HCT116 (cell line): ENCODE measurements at regions not wholly inside any gene's neighbourhood (a gene's known extent, or its start where the extent isn't known, plus 50 kb on each side); places are given as distances from the start of the nearest gene placed in this dataset.

Experiments used
- ATAC-seq: fragments of 200-7000 bp; cut with Tn5 transposase; 2 replicates; pipeline ENCODE4 v1.9.1; 2020; ENCODE audit warnings: mild to moderate bottlenecking, moderate library complexity
- BruUV-seq: library from RNA; stranded (reverse); fragments of 400-500 nt; replicated peaks from 2 replicates; lab custom pipeline; 2021; lab: Mats Ljungman, UMichigan
- CTCF ChIA-PET: fragments of 300-600 bp; sonication (Branson Sonifier 250); formaldehyde crosslinking; loops from one replicate; lab custom pipeline; 2021; ENCODE audit warnings: antibody characterized with exemption; lab: Charles Lee
- POLR2A ChIA-PET: fragments of 300-600, 350-600 bp; sonication (Branson Sonifier 250); formaldehyde crosslinking; loops from one replicate; lab custom pipeline; 2021; ENCODE audit warnings: antibody characterized with exemption; lab: Charles Lee
- RAD21 ChIA-PET, 2 experiments: fragments of 300-600 bp; sonication (Branson Sonifier 250); formaldehyde crosslinking; loops; one replicate each; lab custom pipeline; 2023; ENCODE audit warnings: low total read pairs in 2 of 2; ENCODE audit not compliant: uncharacterized antibody in 2 of 2, unreplicated experiment in 2 of 2, low non-redundant PET in 1 of 2; lab: Charles Lee
- DNase-seq: peaks from one replicate; pipeline ENCODE4 v3.0.0-alpha.2; 2010; ENCODE audit warnings: low read depth, low spot score
- H2AFZ ChIP-seq: fragments of 200-600 bp; shearing (Covaris generic), sonication (generic); 2 replicates; pipeline ENCODE4 v1.6.1; 2017; ENCODE audit warnings: low read depth, mixed run types, mixed read lengths, antibody characterized with exemption, low read length; ENCODE audit not compliant: poor library complexity, severe bottlenecking
- H3K27ac ChIP-seq: 2 replicates; pipeline ENCODE4 v1.5.1; 2012; ENCODE audit warnings: low read depth, low read length
- H3K27me3 ChIP-seq: fragments of 200-600 bp; sonication (generic); 2 replicates; pipeline ENCODE4 v1.6.1; 2016; ENCODE audit warnings: mixed run types, low read length, mixed read lengths; ENCODE audit not compliant: insufficient read depth
- H3K36me3 ChIP-seq, 2 experiments: fragments of 200-500 bp in 1 of 2; fragments of 200-600 bp in 1 of 2; sonication (Bioruptor generic) in 1 of 2; sonication (generic) in 1 of 2; 2 replicates each; pipeline versions ENCODE4 v1.5.1 to v1.6.1; 2014 to 2016; ENCODE audit warnings: low read length in 2 of 2, inconsistent platforms in 1 of 2, mixed read lengths in 1 of 2, mixed run types in 1 of 2; ENCODE audit not compliant: insufficient read depth in 2 of 2, control insufficient read depth in 1 of 2
- H3K4me1 ChIP-seq, 2 experiments: fragments of 200-600 bp in 1 of 2; sonication (generic) in 1 of 2; 2 replicates each; pipeline versions ENCODE4 v1.5.1 to v1.6.1; 2012 to 2017; ENCODE audit warnings: low read length in 2 of 2, inconsistent platforms in 1 of 2, mild to moderate bottlenecking in 1 of 2, mixed read lengths in 1 of 2, mixed run types in 1 of 2, moderate library complexity in 1 of 2; ENCODE audit not compliant: insufficient read depth in 2 of 2, control insufficient read depth in 1 of 2
- H3K4me2 ChIP-seq: fragments of 200-600 bp; sonication (generic); 2 replicates; pipeline ENCODE4 v1.6.1; 2017; ENCODE audit warnings: mixed run types, low read length, mixed read lengths
- H3K4me3 ChIP-seq, 2 experiments: fragments of 200-600 bp in 1 of 2; sonication (generic) in 1 of 2; replicated peaks in 1 of 2; 2 replicates each; pipeline ENCODE4 v1.5.1; 2011 to 2016; ENCODE audit warnings: low read length in 2 of 2, control low read depth in 1 of 2, low read depth in 1 of 2, mild to moderate bottlenecking in 1 of 2, mixed read lengths in 1 of 2, mixed run types in 1 of 2
- H3K79me2 ChIP-seq: fragments of 200-600 bp; sonication (generic); 2 replicates; pipeline ENCODE4 v1.6.1; 2017; ENCODE audit warnings: mild to moderate bottlenecking, mixed run types, low read length, moderate library complexity, mixed read lengths; ENCODE audit not compliant: insufficient read depth
- H3K9ac ChIP-seq: fragments of 200-600 bp; sonication (generic); 2 replicates; pipeline ENCODE4 v1.6.1; 2016; ENCODE audit warnings: low read length, mixed read lengths
- H3K9me2 ChIP-seq: fragments of 200-600 bp; sonication (generic), shearing (Covaris generic); 2 replicates; pipeline ENCODE4 v1.6.1; 2017; ENCODE audit warnings: mixed run types, mild to moderate bottlenecking, moderate library complexity; ENCODE audit not compliant: insufficient read depth
- H3K9me3 ChIP-seq, 2 experiments: fragments of 200-500 bp in 1 of 2; fragments of 200-600 bp in 1 of 2; sonication (Bioruptor generic) in 1 of 2; sonication (generic) in 1 of 2; 2 replicates each; pipeline ENCODE4 v1.6.1; 2014 to 2017; ENCODE audit warnings: low read length in 2 of 2, mixed read lengths in 2 of 2, inconsistent platforms in 1 of 2, low read depth in 1 of 2, mild to moderate bottlenecking in 1 of 2, mixed run types in 1 of 2, moderate library complexity in 1 of 2; ENCODE audit not compliant: control insufficient read depth in 1 of 2, insufficient read depth in 1 of 2
- H4K20me1 ChIP-seq: fragments of 200-600 bp; sonication (generic), shearing (Covaris generic); 2 replicates; pipeline ENCODE4 v1.6.1; 2017; ENCODE audit warnings: mixed run types, mild to moderate bottlenecking, moderate library complexity; ENCODE audit not compliant: insufficient read depth
- ATF3 ChIP-seq: IDR thresholded peaks from 2 replicates; pipeline ENCODE4 v1.6.1; 2012
- CBX3 ChIP-seq: IDR thresholded peaks from 2 replicates; pipeline ENCODE4 v1.6.1; 2012; ENCODE audit warnings: low read depth
- CEBPB ChIP-seq: IDR thresholded peaks from 2 replicates; pipeline ENCODE4 v1.6.1; 2012; ENCODE audit warnings: low read depth
- CTCF ChIP-seq, 3 experiments: fragments of 200-600 bp in 1 of 3; sonication (generic) in 1 of 3; IDR thresholded peaks in 2 of 3; conservative IDR thresholded peaks in 1 of 3; 2 replicates each; pipeline ENCODE4 v1.5.1; 2012 to 2017; ENCODE audit warnings: low read depth in 2 of 3, low read length in 2 of 3, antibody characterized with exemption in 1 of 3, borderline replicate concordance in 1 of 3, control low read depth in 1 of 3, mild to moderate bottlenecking in 1 of 3, mixed read lengths in 1 of 3, mixed run types in 1 of 3, moderate library complexity in 1 of 3; ENCODE audit not compliant: insufficient read depth in 1 of 3
- ELF1 ChIP-seq: IDR thresholded peaks from 2 replicates; pipeline ENCODE4 v1.6.1; 2012; ENCODE audit warnings: low read depth, borderline replicate concordance
- EZH2 ChIP-seq: fragments of 200-600 bp; sonication (generic); IDR thresholded peaks from 2 replicates; pipeline ENCODE4 v1.6.1; 2017; ENCODE audit warnings: antibody characterized with exemption, mixed run types
- EZH2phosphoT487 ChIP-seq: fragments of 200-600 bp; IDR thresholded peaks from 2 replicates; pipeline ENCODE4 v1.6.1; 2018; ENCODE audit warnings: antibody characterized with exemption, borderline replicate concordance
- FOSL1 ChIP-seq: IDR thresholded peaks from 2 replicates; pipeline ENCODE4 v1.6.1; 2012; ENCODE audit warnings: low read depth
- JUND ChIP-seq: IDR thresholded peaks from 2 replicates; pipeline ENCODE4 v1.6.1; 2012
- MAX ChIP-seq: IDR thresholded peaks from 2 replicates; pipeline ENCODE4 v1.6.1; 2012
- POLR2A ChIP-seq: IDR thresholded peaks from 2 replicates; pipeline ENCODE4 v1.7.0; 2011; ENCODE audit warnings: borderline replicate concordance; ENCODE audit not compliant: insufficient read depth, insufficient read length; ENCODE audit errors: extremely low read depth
- RAD21 ChIP-seq: IDR thresholded peaks from 2 replicates; pipeline ENCODE4 v1.6.1; 2012; ENCODE audit warnings: low read depth, mild to moderate bottlenecking
- SIN3A ChIP-seq: IDR thresholded peaks from 2 replicates; pipeline ENCODE4 v1.6.1; 2012; ENCODE audit warnings: low read depth
- SP1 ChIP-seq: IDR thresholded peaks from 2 replicates; pipeline ENCODE4 v1.6.1; 2012; ENCODE audit warnings: low read depth
- SRF ChIP-seq: IDR thresholded peaks from 2 replicates; pipeline ENCODE4 v1.6.1; 2012; ENCODE audit warnings: low read depth
- TCF7L2 ChIP-seq: IDR thresholded peaks from 2 replicates; pipeline ENCODE4 v1.7.0; 2011; ENCODE audit warnings: borderline replicate concordance, inconsistent platforms; ENCODE audit not compliant: insufficient read depth, insufficient read length; ENCODE audit errors: extremely low read depth
- ZNF274 ChIP-seq: fragments of 200-500 bp; sonication (Bioruptor generic); IDR thresholded peaks from 2 replicates; pipeline ENCODE4 v1.6.1; 2014; ENCODE audit warnings: mild to moderate bottlenecking, low read depth, low read length, inconsistent platforms
- intact Hi-C: fragments of 100-400 bp; cut with micrococcal nuclease; formaldehyde crosslinking; loops from 2 replicates; pipeline ENCODE4 v1.10.0; 2022

- H3K79me2 ChIP-seq: no peaks in the 10 kb centered on the region
- H3K9ac ChIP-seq: no peak overlapping the region
- ChIA-PET RAD21 (no interaction called here), CTCF (no interaction called here), POLR2A (no interaction called here)
- H3K4me2 ChIP-seq: no peak overlapping the region
- no peaks in the 10 kb centered on the region for H3K9me2 ChIP-seq
- DNase-seq (no peak), ATAC-seq (no peak)
- no peaks in the 10 kb centered on the region for H4K20me1 ChIP-seq
- H2AFZ ChIP-seq: no peak overlapping the region
- no peak overlapping the region for H3K27ac ChIP-seq
- H3K4me3 ChIP-seq: no peak overlapping the region
- H3K9me3 ChIP-seq: no peaks in the 10 kb centered on the region
- intact Hi-C loops: no loop called here
- peaks cover 3% of the 10 kb centered on the region; the same call in 1 of the 2 replicates for H3K27me3 ChIP-seq
- no TSS peak for BruUV-seq
- no peaks in the 10 kb centered on the region for H3K36me3 ChIP-seq
- TF ChIP-seq SIN3A: no peak
- no peak for TF ChIP-seq TCF7L2
- no peak for TF ChIP-seq ZNF274
- no peak for TF ChIP-seq MAX
- no peak for TF ChIP-seq CBX3
- no peak for TF ChIP-seq SRF
- TF ChIP-seq JUND: no peak
- TF ChIP-seq ELF1: no peak
- TF ChIP-seq RAD21: no peak
- no peak for TF ChIP-seq EZH2phosphoT487
- TF ChIP-seq POLR2A: no peak
- TF ChIP-seq FOSL1: no peak
- TF ChIP-seq CEBPB: no peak
- TF ChIP-seq EZH2: no peak
- no peak for TF ChIP-seq SP1
- no peak for TF ChIP-seq CTCF (IDR thresholded peaks at IDR 0.05 in 2 of 3, conservative IDR thresholded peaks at IDR 0.05 in 1 of 3; ENCODE audit: borderline replicate concordance in 1 of 3, insufficient read depth in 1 of 3, low read depth in 2 of 3, low read length in 2 of 3)
- TF ChIP-seq ATF3: no peak
- no peaks in the 10 kb centered on the region for H3K4me1 ChIP-seq
Observed at GRCh38 chr10:34046506-34047034, 712.1 kb upstream of the NRP1 start.
